ENCODE measurements at regions not wholly inside any gene's neighbourhood (a gene's known extent, or its start where the extent isn't known, plus 50 kb on each side); places are given as distances from the start of the nearest gene placed in this dataset.

DNA sequence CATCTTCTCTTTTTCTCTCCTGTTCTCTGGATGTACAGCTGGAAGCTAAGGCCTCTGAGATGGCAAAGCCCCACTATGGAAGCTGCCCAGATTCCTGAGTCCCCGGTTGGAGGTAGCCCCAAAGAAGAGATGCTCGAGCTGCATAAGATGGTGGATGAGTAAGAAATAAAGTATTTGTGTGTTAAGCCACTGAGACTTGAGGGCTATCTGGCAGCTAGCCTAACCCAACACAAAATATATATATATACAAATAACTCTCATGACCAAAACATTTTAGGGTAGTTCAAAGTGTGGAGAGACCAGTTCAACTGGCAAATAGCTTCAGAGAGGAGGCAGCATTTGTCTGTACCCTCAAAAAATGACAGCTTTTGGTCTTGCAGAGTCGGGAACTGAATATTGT is 72.4 kb upstream of the PDE1C start:
- TF ChIP-seq EZH2 (IDR thresholded peaks at IDR 0.05; ENCODE audit: borderline replicate concordance, low read depth, low read length, severe bottlenecking): no peak
- TF ChIP-seq, protein P1, sequence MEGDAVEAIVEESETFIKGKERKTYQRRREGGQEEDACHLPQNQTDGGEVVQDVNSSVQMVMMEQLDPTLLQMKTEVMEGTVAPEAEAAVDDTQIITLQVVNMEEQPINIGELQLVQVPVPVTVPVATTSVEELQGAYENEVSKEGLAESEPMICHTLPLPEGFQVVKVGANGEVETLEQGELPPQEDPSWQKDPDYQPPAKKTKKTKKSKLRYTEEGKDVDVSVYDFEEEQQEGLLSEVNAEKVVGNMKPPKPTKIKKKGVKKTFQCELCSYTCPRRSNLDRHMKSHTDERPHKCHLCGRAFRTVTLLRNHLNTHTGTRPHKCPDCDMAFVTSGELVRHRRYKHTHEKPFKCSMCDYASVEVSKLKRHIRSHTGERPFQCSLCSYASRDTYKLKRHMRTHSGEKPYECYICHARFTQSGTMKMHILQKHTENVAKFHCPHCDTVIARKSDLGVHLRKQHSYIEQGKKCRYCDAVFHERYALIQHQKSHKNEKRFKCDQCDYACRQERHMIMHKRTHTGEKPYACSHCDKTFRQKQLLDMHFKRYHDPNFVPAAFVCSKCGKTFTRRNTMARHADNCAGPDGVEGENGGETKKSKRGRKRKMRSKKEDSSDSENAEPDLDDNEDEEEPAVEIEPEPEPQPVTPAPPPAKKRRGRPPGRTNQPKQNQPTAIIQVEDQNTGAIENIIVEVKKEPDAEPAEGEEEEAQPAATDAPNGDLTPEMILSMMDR (IDR thresholded peaks at IDR 0.05; ENCODE audit: borderline replicate concordance, extremely low read depth, low read length, poor library complexity, severe bottlenecking): no peak

All from DND-41 (cell line).